Neural cell (in vitro differentiated cells): ENCODE measurements at regions not wholly inside any gene's neighbourhood (a gene's known extent, or its start where the extent isn't known, plus 50 kb on each side); places are given as distances from the start of the nearest gene placed in this dataset.

Experiments
- EP300 ChIP-seq: fragments of 450-650 bp; conservative IDR thresholded peaks from 2 replicates; pipeline ENCODE4 v1.6.1; 2014; ENCODE audit warnings: antibody characterized with exemption, mild to moderate bottlenecking, moderate library complexity; ENCODE audit not compliant: poor library complexity, severe bottlenecking
- EZH2 ChIP-seq: fragments of 200-600, 300-800 bp; shearing (Covaris generic), sonication (generic); IDR thresholded peaks from 2 replicates; pipeline ENCODE4 v1.6.1; 2014; ENCODE audit warnings: antibody characterized with exemption, low read length, borderline replicate concordance, mild to moderate bottlenecking; ENCODE audit not compliant: insufficient read depth, poor library complexity, severe bottlenecking
- POLR2AphosphoS5 ChIP-seq: IDR thresholded peaks from 2 replicates; pipeline ENCODE4 v1.6.1; 2012
- RAD21 ChIP-seq: fragments of 450-650 bp; conservative IDR thresholded peaks from 2 replicates; pipeline ENCODE4 v1.6.1; 2014; ENCODE audit warnings: antibody characterized with exemption, mild to moderate bottlenecking, moderate library complexity
- TF ChIP-seq, protein P1 (sequence below): fragments of 450-650 bp; IDR thresholded peaks from 2 replicates; pipeline ENCODE4 v1.5.1; 2014; ENCODE audit warnings: antibody characterized with exemption, mild to moderate bottlenecking, moderate library complexity; ENCODE audit not compliant: poor library complexity, severe bottlenecking
- TF ChIP-seq, protein P2 (sequence below): IDR thresholded peaks from 2 replicates; pipeline ENCODE4 v1.6.1; 2012; ENCODE audit warnings: borderline replicate concordance

GRCh38 chr11:80553565-80553964 is 1112.7 kb upstream of the TENM4 start:
- TF ChIP-seq EZH2 (no peak), EP300 (peak; percentile 29), RAD21 (no peak), POLR2AphosphoS5 (no peak)
- TF ChIP-seq, protein P1, sequence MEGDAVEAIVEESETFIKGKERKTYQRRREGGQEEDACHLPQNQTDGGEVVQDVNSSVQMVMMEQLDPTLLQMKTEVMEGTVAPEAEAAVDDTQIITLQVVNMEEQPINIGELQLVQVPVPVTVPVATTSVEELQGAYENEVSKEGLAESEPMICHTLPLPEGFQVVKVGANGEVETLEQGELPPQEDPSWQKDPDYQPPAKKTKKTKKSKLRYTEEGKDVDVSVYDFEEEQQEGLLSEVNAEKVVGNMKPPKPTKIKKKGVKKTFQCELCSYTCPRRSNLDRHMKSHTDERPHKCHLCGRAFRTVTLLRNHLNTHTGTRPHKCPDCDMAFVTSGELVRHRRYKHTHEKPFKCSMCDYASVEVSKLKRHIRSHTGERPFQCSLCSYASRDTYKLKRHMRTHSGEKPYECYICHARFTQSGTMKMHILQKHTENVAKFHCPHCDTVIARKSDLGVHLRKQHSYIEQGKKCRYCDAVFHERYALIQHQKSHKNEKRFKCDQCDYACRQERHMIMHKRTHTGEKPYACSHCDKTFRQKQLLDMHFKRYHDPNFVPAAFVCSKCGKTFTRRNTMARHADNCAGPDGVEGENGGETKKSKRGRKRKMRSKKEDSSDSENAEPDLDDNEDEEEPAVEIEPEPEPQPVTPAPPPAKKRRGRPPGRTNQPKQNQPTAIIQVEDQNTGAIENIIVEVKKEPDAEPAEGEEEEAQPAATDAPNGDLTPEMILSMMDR, result no peak
- TF ChIP-seq, protein P2, sequence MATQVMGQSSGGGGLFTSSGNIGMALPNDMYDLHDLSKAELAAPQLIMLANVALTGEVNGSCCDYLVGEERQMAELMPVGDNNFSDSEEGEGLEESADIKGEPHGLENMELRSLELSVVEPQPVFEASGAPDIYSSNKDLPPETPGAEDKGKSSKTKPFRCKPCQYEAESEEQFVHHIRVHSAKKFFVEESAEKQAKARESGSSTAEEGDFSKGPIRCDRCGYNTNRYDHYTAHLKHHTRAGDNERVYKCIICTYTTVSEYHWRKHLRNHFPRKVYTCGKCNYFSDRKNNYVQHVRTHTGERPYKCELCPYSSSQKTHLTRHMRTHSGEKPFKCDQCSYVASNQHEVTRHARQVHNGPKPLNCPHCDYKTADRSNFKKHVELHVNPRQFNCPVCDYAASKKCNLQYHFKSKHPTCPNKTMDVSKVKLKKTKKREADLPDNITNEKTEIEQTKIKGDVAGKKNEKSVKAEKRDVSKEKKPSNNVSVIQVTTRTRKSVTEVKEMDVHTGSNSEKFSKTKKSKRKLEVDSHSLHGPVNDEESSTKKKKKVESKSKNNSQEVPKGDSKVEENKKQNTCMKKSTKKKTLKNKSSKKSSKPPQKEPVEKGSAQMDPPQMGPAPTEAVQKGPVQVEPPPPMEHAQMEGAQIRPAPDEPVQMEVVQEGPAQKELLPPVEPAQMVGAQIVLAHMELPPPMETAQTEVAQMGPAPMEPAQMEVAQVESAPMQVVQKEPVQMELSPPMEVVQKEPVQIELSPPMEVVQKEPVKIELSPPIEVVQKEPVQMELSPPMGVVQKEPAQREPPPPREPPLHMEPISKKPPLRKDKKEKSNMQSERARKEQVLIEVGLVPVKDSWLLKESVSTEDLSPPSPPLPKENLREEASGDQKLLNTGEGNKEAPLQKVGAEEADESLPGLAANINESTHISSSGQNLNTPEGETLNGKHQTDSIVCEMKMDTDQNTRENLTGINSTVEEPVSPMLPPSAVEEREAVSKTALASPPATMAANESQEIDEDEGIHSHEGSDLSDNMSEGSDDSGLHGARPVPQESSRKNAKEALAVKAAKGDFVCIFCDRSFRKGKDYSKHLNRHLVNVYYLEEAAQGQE, result no peak
